ENCODE measurements at regions not wholly inside any gene's neighbourhood (a gene's known extent, or its start where the extent isn't known, plus 50 kb on each side); places are given as distances from the start of the nearest gene placed in this dataset.
"Not testable (repeated sequence)": the region's sequence is repeated elsewhere in the genome, so short reads cannot be mapped to it uniquely, and the experiment has no call there.

DNA sequence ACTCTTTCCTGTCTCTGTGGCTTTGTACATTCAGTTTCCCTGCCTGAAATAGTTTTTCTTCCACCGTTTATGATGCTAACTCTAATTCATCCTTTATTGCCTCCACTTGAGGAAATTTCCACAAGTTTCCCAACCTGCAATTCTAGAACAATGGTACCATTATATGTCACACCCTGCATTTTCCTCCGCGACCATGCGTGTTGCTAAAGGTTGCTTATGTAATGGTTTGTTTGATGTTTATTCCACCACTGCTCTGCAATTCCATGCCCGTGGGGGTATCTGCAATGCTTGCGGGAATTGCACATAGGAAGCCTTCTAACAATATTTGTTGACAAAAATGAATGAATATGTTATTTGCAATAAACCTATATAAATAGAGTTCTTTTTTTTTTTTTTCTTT lies 69.5 kb upstream of the ST8SIA6 start:
- H3K4me3 ChIP-seq (ENCODE audit: low read depth, low read length): no peak overlapping the region
- DNase-seq (ENCODE audit: low read depth): no peak
- TF ChIP-seq, protein P1, sequence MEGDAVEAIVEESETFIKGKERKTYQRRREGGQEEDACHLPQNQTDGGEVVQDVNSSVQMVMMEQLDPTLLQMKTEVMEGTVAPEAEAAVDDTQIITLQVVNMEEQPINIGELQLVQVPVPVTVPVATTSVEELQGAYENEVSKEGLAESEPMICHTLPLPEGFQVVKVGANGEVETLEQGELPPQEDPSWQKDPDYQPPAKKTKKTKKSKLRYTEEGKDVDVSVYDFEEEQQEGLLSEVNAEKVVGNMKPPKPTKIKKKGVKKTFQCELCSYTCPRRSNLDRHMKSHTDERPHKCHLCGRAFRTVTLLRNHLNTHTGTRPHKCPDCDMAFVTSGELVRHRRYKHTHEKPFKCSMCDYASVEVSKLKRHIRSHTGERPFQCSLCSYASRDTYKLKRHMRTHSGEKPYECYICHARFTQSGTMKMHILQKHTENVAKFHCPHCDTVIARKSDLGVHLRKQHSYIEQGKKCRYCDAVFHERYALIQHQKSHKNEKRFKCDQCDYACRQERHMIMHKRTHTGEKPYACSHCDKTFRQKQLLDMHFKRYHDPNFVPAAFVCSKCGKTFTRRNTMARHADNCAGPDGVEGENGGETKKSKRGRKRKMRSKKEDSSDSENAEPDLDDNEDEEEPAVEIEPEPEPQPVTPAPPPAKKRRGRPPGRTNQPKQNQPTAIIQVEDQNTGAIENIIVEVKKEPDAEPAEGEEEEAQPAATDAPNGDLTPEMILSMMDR (IDR thresholded peaks at IDR 0.05; ENCODE audit: control insufficient read depth, extremely low read depth, insufficient read depth): no peak

GRCh38 chr10:17523246-17523753 lies 68.9 kb upstream of the ST8SIA6 start:
- DNase-seq (ENCODE audit: low read depth): no peak
- H3K4me3 ChIP-seq (ENCODE audit: low read depth, low read length): no peak overlapping the region
- TF ChIP-seq, protein P1 (IDR thresholded peaks at IDR 0.05; ENCODE audit: control insufficient read depth, extremely low read depth, insufficient read depth): no peak

- DNase-seq (ENCODE audit: low read depth); H3K4me3 ChIP-seq (ENCODE audit: low read depth, low read length): not testable (repeated sequence)
Measured at GRCh38 chr10:17522269-17522668, 67.9 kb upstream of the ST8SIA6 start.

DNA sequence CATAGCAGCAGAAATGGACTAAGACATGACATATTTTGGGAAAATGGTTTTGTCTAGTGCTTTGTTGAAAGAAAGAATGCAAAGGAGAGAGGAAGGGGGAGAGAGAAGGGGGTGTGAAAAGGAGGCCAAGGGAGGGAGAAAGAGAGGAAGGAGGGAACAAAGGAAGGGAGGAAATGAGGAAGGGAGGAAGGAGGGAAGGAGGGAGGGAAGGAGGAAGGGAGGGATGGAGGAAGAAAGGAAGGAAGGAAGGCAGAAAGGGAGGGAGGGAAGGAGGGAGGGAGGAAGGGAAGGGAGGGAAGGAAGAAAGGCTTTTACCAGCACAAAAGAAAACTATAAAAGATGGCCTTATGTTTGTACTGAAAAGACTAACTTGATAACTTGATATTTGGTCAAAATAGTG lies 65.1 kb upstream of the ST8SIA6 start:
- no peak overlapping the region for H3K4me3 ChIP-seq (ENCODE audit: low read depth, low read length)
- TF ChIP-seq, protein P1 (IDR thresholded peaks at IDR 0.05; ENCODE audit: control insufficient read depth, extremely low read depth, insufficient read depth): no peak
- no peak for DNase-seq (ENCODE audit: low read depth)

- no peak overlapping the region for H3K4me3 ChIP-seq (ENCODE audit: low read depth, low read length)
- no peak for DNase-seq (ENCODE audit: low read depth)
- TF ChIP-seq, protein P1 (IDR thresholded peaks at IDR 0.05; ENCODE audit: control insufficient read depth, extremely low read depth, insufficient read depth): no peak
Measured at GRCh38 chr10:17518338-17518737, 63.9 kb upstream of the ST8SIA6 start.

- TF ChIP-seq, protein P1 (IDR thresholded peaks at IDR 0.05; ENCODE audit: control insufficient read depth, extremely low read depth, insufficient read depth): no peak
- no peak for DNase-seq (ENCODE audit: low read depth)
- H3K4me3 ChIP-seq (ENCODE audit: low read depth, low read length): no peak overlapping the region
Measured at GRCh38 chr10:17516376-17516775, 62.0 kb upstream of the ST8SIA6 start.

- DNase-seq (ENCODE audit: low read depth): peak; percentile 48
- TF ChIP-seq, protein P1 (IDR thresholded peaks at IDR 0.05; ENCODE audit: control insufficient read depth, extremely low read depth, insufficient read depth): no peak
- no peak overlapping the region for H3K4me3 ChIP-seq (ENCODE audit: low read depth, low read length)
Measured at GRCh38 chr10:17512341-17513001, 58.1 kb upstream of the ST8SIA6 start.

Data from LNCaP clone FGC (cell line).